Breast epithelium (tissue), 4 donors: ENCODE measurements at regions not wholly inside any gene's neighbourhood (a gene's known extent, or its start where the extent isn't known, plus 50 kb on each side); places are given as distances from the start of the nearest gene placed in this dataset.

ENCODE experiments used
- DNase-seq, 2 donors: peaks; one replicate each; pipeline ENCODE4 v3.0.0-alpha.2; 2019; ENCODE audit warnings: low spot score in 2 of 2
- H3K27ac ChIP-seq, 2 donors: fragments of 200-600 bp; sonication (generic) in 1 of 2; one replicate each; pipeline ENCODE4 v1.5.1; 2016 to 2019; ENCODE audit warnings: mild to moderate bottlenecking in 1 of 2
- H3K27me3 ChIP-seq, 2 donors: fragments of 200-600 bp; sonication (generic) in 1 of 2; one replicate each; pipeline versions ENCODE4 v1.5.1 to v1.6.0; 2017 to 2019; ENCODE audit warnings: control low read depth in 1 of 2, mild to moderate bottlenecking in 1 of 2
- H3K36me3 ChIP-seq: fragments of 200-600 bp; one replicate; pipeline ENCODE4 v1.5.1; 2019
- H3K4me1 ChIP-seq, 2 donors: fragments of 200-600 bp; sonication (generic); one replicate each; pipeline ENCODE4 v1.5.1; 2016 to 2019; ENCODE audit warnings: control low read depth in 1 of 2
- H3K4me3 ChIP-seq, 3 donors: fragments of 200-600 bp; sonication (generic); 1 replicate in 2 of 3; 2 replicates in 1 of 3; pipeline ENCODE4 v1.5.1; 2016 to 2019; ENCODE audit warnings: mild to moderate bottlenecking in 3 of 3, moderate library complexity in 2 of 3
- H3K9me3 ChIP-seq, 2 donors: fragments of 200-600 bp; sonication (generic) in 1 of 2; one replicate each; pipeline ENCODE4 v1.5.1; 2016 to 2019; ENCODE audit warnings: control low read depth in 1 of 2
- POLR2A ChIP-seq: fragments of 450-650 bp; IDR thresholded peaks from one replicate; pipeline ENCODE4 v1.6.1; 2016; ENCODE audit warnings: antibody characterized with exemption, mild to moderate bottlenecking, moderate library complexity
- POLR2AphosphoS5 ChIP-seq, 3 donors: sonication (generic); formaldehyde crosslinking; IDR thresholded peaks; one replicate each; pipeline ENCODE4 v1.6.1; 2017; ENCODE audit warnings: antibody characterized with exemption in 3 of 3
- intact Hi-C: fragments of 100-400 bp; cut with DNase I; formaldehyde crosslinking; loops from one replicate; pipeline ENCODE4 v1.15.1; 2023; ENCODE audit warnings: low total_unique reads
- TF ChIP-seq, protein P1 (sequence below), 3 donors: fragments of 450-650 bp; IDR thresholded peaks; one replicate each; pipeline ENCODE4 v1.5.1; 2016 to 2017; ENCODE audit warnings: antibody characterized with exemption in 3 of 3, mild to moderate bottlenecking in 3 of 3, moderate library complexity in 3 of 3

DNA sequence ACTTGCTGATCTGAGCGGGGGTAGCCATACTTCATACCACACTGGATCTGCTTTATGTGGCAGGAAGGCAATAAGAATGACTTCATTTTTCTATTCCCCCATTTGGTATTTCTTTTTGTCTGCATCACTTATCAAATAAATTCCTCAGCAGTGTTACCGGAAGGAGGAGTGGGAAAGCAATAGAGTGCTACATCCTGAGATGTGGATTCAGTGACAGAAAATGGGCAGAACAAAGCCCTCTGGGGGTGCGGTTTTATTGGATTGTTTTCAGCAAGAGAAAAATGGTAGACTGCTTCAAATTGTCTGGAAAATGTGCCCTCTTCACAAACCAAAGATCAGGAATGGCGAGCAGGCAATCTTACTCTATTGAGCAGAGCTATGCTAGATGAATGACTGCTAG lies 751.9 kb upstream of the NEGR1 start:
- intact Hi-C loops, result no loop called here

DNA sequence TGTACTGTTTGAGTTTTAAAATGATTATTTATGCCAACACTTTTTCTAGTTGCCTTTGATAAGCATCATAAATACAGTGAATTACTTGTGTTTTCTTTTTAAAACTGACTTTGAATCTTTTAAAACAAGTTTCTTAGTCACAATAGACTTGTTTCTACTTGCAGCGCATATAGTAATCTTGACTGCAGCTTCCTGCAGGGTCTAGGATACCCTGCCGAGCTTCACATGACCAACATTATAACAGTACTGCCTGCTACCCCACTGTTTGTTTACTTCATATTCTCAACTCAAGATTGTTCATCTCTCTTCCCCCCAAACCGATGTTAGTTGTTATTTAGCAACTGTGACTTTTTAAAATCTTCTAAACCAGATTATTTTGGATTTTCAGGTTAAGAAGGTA lies 751.3 kb upstream of the NEGR1 start:
- TF ChIP-seq, protein P1, sequence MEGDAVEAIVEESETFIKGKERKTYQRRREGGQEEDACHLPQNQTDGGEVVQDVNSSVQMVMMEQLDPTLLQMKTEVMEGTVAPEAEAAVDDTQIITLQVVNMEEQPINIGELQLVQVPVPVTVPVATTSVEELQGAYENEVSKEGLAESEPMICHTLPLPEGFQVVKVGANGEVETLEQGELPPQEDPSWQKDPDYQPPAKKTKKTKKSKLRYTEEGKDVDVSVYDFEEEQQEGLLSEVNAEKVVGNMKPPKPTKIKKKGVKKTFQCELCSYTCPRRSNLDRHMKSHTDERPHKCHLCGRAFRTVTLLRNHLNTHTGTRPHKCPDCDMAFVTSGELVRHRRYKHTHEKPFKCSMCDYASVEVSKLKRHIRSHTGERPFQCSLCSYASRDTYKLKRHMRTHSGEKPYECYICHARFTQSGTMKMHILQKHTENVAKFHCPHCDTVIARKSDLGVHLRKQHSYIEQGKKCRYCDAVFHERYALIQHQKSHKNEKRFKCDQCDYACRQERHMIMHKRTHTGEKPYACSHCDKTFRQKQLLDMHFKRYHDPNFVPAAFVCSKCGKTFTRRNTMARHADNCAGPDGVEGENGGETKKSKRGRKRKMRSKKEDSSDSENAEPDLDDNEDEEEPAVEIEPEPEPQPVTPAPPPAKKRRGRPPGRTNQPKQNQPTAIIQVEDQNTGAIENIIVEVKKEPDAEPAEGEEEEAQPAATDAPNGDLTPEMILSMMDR (IDR thresholded peaks at IDR 0.05), result no peak
- no peak for TF ChIP-seq POLR2A
- no peak for TF ChIP-seq POLR2AphosphoS5 (IDR thresholded peaks at IDR 0.05)
- intact Hi-C loops, result no loop called here
- DNase-seq, result no peak
- no peaks in the 10 kb centered on the region for H3K36me3 ChIP-seq
- no peak overlapping the region for H3K4me3 ChIP-seq
- no peaks in the 10 kb centered on the region for H3K27me3 ChIP-seq
- no peaks in the 10 kb centered on the region for H3K4me1 ChIP-seq
- H3K27ac ChIP-seq, result no peak overlapping the region
- H3K9me3 ChIP-seq, result no peaks in the 10 kb centered on the region

More for the DNA sequence above, 751.9 kb upstream of the NEGR1 start:
- Histone ChIP-seq H3K27ac (no peak overlapping the region), H3K36me3 (no peaks in the 10 kb centered on the region), H3K4me1 (no peaks in the 10 kb centered on the region), H3K9me3 (no peaks in the 10 kb centered on the region), H3K27me3 (no peaks in the 10 kb centered on the region), H3K4me3 (no peak overlapping the region)
- TF ChIP-seq POLR2A (no peak), POLR2AphosphoS5 (IDR thresholded peaks at IDR 0.05) (no peak)
- TF ChIP-seq, protein P1 (IDR thresholded peaks at IDR 0.05), result no peak
- DNase-seq, result no peak

DNA sequence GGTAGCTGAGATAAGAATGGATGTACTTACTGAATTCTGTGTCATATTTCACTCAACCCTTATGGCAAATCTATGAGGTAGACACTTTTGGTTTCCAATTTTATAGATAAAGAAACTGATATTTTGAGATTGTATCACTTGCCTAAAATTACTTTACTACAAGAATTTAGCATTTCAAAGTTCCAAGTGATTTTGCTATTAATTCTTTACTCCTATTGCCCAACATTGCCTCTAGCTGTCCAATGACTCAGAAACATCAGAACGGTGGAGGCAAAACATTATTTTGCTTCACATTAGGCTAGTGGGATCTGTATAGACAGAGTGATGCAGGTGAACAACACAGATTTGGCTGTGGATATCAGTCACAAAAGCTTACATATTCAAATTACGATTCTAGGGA lies 747.2 kb upstream of the NEGR1 start:
- DNase-seq, result no peak
- no peaks in the 10 kb centered on the region for H3K4me1 ChIP-seq

DNA sequence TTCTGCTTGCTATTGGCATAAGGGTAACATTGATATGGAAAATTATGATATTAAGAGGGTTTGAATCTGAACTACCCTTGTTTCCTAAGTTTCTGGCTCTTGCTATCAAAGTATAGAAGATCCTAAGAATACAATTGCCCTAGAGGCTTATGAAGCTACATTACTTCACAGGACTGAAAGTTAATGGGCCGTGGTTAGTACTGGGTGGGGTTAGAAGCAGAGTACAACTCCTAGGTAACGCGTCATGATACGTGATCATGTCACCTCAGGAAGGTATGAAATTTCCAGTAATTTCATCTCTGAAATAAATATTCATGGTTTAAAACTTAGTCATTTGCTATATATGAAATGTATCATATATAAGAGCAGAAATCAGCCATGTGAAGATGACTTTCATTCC lies 743.8 kb upstream of the NEGR1 start:
- Histone ChIP-seq H3K36me3 (no peaks in the 10 kb centered on the region), H3K27me3 (no peaks in the 10 kb centered on the region), H3K4me3 (no peak overlapping the region), H3K4me1 (no peaks in the 10 kb centered on the region), H3K27ac (no peak overlapping the region), H3K9me3 (no peaks in the 10 kb centered on the region)
- intact Hi-C loops, result no loop called here
- no peak for DNase-seq
- TF ChIP-seq POLR2A (no peak), POLR2AphosphoS5 (IDR thresholded peaks at IDR 0.05) (no peak)
- TF ChIP-seq, protein P1 (IDR thresholded peaks at IDR 0.05), result no peak

More for the DNA sequence above, 747.2 kb upstream of the NEGR1 start:
- H3K27ac ChIP-seq, result no peak overlapping the region
- intact Hi-C loops, result no loop called here
- H3K27me3 ChIP-seq, result no peaks in the 10 kb centered on the region
- H3K4me3 ChIP-seq, result no peak overlapping the region
- TF ChIP-seq POLR2A (no peak), POLR2AphosphoS5 (IDR thresholded peaks at IDR 0.05) (no peak)
- TF ChIP-seq, protein P1 (IDR thresholded peaks at IDR 0.05), result no peak
- H3K9me3 ChIP-seq, result no peaks in the 10 kb centered on the region
- H3K36me3 ChIP-seq, result no peaks in the 10 kb centered on the region

DNA sequence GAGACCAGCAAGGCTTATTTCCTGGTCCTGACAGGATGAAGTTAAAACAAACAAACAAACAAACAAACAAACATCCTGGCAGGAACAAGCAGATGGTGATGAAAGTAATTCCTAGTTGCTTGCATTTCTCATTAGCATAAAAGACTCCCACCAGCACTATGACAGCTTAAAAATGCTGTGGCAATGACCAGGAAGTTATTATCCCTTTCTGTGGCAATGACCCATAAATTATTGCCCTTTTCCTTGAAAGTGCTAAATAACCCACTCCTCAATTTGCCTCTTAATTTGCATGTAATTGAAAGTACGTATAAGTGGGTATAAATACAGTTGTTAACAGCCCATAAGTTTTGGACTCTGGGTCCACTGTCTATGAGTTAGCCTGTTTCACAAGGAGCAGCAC lies 727.6 kb upstream of the NEGR1 start:
- H3K27ac ChIP-seq, result no peak overlapping the region
- H3K9me3 ChIP-seq, result peaks cover 0 to 13% of the 10 kb centered on the region in 2 donors
- DNase-seq, result no peak
- H3K27me3 ChIP-seq, result no peaks in the 10 kb centered on the region
- no peaks in the 10 kb centered on the region for H3K36me3 ChIP-seq
- intact Hi-C loops, result no loop called here
- no peak for TF ChIP-seq POLR2AphosphoS5 (IDR thresholded peaks at IDR 0.05)
- H3K4me1 ChIP-seq, result no peaks in the 10 kb centered on the region
- no peak overlapping the region for H3K4me3 ChIP-seq

DNA sequence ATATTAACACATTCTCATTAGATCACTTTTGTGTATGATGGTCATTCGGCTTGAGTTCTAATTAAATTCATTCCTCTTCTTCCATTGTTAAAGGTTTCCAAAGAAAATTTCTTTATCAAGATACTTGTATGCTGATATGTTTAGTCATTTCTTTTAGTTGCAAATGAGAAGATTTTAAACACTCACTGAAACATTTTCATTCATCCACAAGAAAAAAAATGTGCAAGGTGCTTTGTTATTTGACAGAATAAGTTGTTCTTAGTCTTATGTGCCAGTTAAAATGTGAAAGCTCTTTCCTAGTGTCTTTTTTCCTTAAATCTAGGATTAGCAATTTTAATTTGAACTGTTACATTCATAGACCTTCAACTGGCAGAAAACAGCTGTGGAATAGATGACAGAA lies 727.0 kb upstream of the NEGR1 start:
- Histone ChIP-seq H3K4me1 (no peaks in the 10 kb centered on the region), H3K27me3 (no peaks in the 10 kb centered on the region), H3K36me3 (no peaks in the 10 kb centered on the region), H3K27ac (no peak overlapping the region), H3K9me3 (peaks cover 0 to 10% of the 10 kb centered on the region in 2 donors), H3K4me3 (no peak overlapping the region)
- TF ChIP-seq POLR2AphosphoS5 (IDR thresholded peaks at IDR 0.05) (no peak), POLR2A (no peak)
- TF ChIP-seq, protein P1 (IDR thresholded peaks at IDR 0.05), result no peak
- intact Hi-C loops, result no loop called here
- DNase-seq, result no peak
